ENCODE measurements at regions not wholly inside any gene's neighbourhood (a gene's known extent, or its start where the extent isn't known, plus 50 kb on each side); places are given as distances from the start of the nearest gene placed in this dataset.

- TF ChIP-seq CTCF (IDR thresholded peaks at IDR 0.05), result no peak
- no peak for TF ChIP-seq TCF7L2 (IDR thresholded peaks at IDR 0.05; ENCODE audit: low read depth, low read length)
- TF ChIP-seq SIN3A (IDR thresholded peaks at IDR 0.05; ENCODE audit: borderline replicate concordance, insufficient read depth, low read depth, low read length), result no peak
Measured at GRCh38 chr13:74064805-74065312, 69.3 kb downstream of the KLF12 start.
